Cerebellar cortex (tissue), 1 donor: ENCODE measurements at regions not wholly inside any gene's neighbourhood (a gene's known extent, or its start where the extent isn't known, plus 50 kb on each side); places are given as distances from the start of the nearest gene placed in this dataset.

Experiments
- DNase-seq: peaks from one replicate; pipeline ENCODE4 v3.0.0-alpha.2; 2015; ENCODE audit warnings: low spot score

GRCh38 chr1:191993549-191993948, 164.7 kb upstream of the RGS18 start:
- peak; percentile 6 for DNase-seq

DNA sequence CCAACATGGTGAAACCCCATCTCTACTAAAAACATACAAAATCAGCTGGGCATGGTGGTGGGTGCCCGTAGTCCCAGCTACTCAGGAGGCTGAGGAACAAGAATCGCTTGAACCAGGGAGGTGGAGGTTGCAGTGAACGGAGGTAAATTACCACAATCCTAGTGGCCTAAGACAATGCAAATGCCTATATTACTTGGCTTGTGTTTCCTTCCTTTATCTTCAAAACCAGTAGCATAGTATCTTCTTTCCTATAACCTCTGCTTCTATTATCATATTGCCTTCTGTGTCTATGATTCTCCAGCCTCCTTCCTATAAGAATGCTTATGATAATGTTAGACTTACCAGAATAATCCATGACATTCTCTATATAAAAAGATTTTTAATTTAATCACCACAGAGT, 156.2 kb upstream of the RGS18 start:
- DNase-seq: no peak

GRCh38 chr1:192003295-192004077, 154.8 kb upstream of the RGS18 start:
- DNase-seq: no peak

DNA sequence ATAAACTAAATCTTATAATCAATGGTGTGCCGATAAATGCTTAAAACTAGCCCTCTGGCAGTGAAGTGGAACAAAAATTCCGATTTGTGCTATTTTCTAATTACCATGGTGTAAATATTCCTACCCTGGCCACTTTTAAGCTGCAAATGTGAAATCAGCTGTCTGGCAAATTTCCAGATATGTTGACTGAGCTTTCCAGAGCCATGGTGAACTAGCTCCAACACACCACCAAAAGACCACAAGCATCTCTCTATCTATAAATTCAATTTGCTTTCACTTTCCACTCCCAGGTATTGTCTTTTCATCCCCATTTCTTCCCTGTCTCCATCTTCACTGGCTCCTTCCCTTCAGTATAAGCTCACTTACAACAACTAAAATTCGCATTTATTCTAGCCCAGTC, 152.3 kb upstream of the RGS18 start:
- no peak for DNase-seq

- DNase-seq: no peak
Observed at GRCh38 chr1:192008281-192008825, 149.9 kb upstream of the RGS18 start.

- no peak for DNase-seq
Observed at GRCh38 chr1:192010406-192010805, 147.9 kb upstream of the RGS18 start.

GRCh38 chr1:192011525-192011924, 146.7 kb upstream of the RGS18 start:
- no peak for DNase-seq

GRCh38 chr1:192022827-192023226, 135.4 kb upstream of the RGS18 start:
- no peak for DNase-seq

DNA sequence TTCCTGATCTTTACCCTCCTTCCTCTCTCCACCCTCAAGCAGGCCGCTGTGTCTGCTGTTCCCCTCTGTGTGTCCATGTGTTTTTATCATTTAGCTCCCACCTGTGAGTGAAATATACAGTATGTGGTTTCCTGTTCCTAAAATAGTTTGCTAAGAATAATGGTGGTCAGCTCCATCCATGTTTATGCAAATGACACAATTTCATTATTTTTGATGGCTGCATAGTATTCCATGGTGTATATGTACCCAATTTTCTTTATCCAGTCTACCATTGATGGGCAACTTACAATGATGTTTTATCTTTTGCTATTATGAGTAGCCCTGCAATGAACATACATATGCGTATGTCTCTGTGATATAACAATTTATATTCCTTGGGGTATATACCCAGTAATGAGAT, 133.4 kb upstream of the RGS18 start:
- no peak for DNase-seq

GRCh38 chr1:192038567-192038966, 119.7 kb upstream of the RGS18 start:
- no peak for DNase-seq

DNA sequence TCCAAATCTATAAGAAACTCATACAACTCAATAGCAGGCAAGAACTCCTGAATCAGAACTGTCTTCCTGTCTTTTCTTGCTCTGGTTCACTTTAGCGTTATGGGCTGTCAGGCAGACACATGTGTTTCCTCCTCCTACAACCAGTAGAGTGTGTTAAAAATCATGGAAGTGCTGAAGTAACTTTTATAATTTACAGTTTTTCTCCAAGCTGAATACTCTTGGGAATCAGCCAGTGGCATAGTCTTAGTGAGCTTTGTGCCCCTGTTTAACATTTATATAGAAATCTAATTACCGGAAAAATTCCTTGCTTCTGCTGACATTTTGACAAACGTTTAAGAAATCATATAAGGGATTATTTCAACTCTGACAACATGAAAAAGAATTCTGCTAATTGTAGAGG, 113.1 kb upstream of the RGS18 start:
- no peak for DNase-seq

- no peak for DNase-seq
Observed at GRCh38 chr1:192053531-192053971, 104.7 kb upstream of the RGS18 start.

GRCh38 chr1:192057766-192058165, 100.5 kb upstream of the RGS18 start:
- no peak for DNase-seq

DNA sequence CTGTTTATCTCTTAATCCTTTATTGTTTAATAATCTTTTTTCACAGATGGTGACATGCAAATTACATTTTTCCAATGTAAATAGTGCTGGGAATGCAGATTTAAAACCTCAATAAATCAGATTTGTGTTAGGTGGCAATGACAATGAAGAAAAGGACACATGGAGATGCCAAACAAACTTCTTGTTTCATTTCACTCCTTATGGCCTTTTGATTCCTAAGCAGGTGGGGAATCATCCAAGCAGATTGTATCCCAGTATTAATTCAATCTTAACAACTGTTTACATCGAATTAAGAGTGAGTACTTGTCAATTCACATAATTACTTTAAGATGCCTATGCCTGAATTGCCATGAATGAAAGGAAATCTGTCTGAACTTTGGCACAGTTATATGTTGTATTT, 98.9 kb upstream of the RGS18 start:
- DNase-seq: no peak

GRCh38 chr1:192061556-192061955, 96.7 kb upstream of the RGS18 start:
- no peak for DNase-seq

DNA sequence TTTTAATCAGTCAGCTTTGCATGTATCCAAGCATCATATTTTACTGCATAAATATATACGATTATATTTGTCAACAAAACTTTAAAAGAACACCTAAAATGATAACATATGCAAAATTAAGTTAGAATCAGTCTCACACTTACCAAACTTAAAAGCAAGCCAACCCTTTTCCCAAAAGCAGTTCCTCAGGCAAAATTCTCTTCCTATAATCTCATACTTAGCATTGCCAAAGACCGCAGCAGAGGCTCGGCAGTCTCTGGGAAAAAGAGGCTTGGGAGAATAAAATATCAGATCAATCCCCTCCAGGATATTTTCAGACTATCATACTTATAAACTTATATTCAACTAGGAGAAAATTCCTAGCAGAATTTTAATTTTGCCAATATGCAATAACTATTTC, 93.2 kb upstream of the RGS18 start:
- DNase-seq: no peak

DNA sequence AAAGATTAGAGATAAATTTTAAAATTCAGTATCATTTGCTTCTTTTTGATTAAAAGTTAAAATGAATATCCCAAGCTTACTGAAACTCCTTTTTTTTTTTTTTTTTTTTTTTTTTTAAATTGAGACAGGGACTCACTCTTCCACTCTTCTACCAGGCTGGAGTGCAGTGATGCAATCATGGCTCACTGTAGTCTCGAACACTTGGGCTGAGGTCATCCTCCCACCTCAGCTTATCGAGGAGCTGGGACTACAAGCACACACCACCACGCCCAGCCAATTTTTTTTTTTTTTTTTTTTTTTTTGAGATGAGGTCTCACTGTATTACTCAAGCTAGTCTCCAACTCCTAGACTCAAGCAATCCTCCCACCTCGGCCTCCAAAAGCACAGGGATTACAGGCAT, 92.1 kb upstream of the RGS18 start:
- DNase-seq: no peak

DNA sequence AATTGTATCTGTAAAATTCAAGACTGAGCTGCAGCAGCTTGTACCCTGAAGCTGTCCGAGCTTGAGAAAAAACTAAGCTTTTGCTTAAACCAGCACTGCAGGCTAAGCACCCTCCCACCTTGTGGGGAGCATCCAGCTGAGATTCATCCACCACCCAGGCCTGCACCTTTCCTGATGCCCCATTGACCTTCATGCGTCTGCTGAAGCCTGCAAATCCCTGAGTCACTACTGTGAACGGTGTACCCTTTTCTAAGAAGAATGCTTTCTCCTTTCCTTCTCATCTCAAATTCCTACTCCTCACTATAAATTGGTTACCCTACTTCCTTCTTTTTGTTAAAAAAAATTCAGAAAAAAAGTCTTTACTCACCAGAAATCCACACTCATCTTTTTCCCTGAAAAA, 90.9 kb upstream of the RGS18 start:
- DNase-seq: no peak

- DNase-seq: no peak
Observed at GRCh38 chr1:192070213-192070612, 88.0 kb upstream of the RGS18 start.

DNA sequence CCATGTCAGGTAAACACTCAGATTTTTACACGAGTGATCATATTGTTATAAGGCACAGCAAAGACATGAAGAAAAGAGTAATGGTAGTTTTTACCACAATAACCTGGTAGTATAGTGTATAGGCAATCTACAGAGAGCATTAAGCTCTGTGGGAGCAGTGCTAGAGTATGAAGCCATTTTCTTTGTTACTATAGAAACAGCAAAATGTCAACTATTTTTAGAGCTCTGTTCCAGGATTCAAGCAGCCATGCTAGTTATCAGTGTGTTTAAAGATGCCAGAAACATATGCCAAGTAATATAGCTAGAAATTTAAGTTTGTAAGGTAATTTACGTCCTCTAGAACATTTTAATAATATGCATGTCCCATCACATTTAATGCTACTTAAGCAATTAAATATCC, 77.6 kb upstream of the RGS18 start:
- no peak for DNase-seq

DNA sequence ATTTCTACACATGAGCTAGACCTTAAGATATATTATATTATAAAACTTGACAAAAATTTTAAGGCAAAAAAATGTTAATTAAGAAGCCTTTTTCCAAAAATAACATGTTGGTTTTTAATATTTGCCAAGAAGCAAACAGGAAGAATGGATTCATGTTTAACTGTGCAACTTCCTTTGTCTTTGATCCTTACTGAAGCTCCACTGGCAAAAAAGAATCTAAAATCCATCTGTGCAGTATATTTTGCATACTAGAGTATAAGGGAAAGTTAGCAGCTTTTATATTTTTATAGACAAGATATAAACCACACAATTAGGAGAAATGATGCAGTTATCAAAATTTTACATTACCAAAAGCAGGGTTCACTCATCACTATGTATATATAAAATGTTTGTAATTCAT, 76.9 kb upstream of the RGS18 start:
- DNase-seq: no peak

GRCh38 chr1:192086644-192087043, 71.6 kb upstream of the RGS18 start:
- no peak for DNase-seq

GRCh38 chr1:192087334-192087733, 70.9 kb upstream of the RGS18 start:
- no peak for DNase-seq

GRCh38 chr1:192088496-192088895, 69.8 kb upstream of the RGS18 start:
- DNase-seq: no peak
